WTC11 (cell line): ENCODE measurements at regions not wholly inside any gene's neighbourhood (a gene's known extent, or its start where the extent isn't known, plus 50 kb on each side); places are given as distances from the start of the nearest gene placed in this dataset.

Experiments used
- ATAC-seq: fragments of 200-7000 bp; cut with Tn5 transposase; 2 replicates; pipeline ENCODE4 v1.10.0; 2021; ENCODE audit warnings: mild to moderate bottlenecking, moderate library complexity
- CTCF ChIA-PET: fragments of 300-600 bp; sonication (Branson Sonifier 250); formaldehyde crosslinking; loops from one replicate; lab custom pipeline; 2021; ENCODE audit warnings: antibody characterized with exemption; lab: Charles Lee
- POLR2A ChIA-PET: fragments of 350-600 bp; sonication (Branson Sonifier 250); formaldehyde crosslinking; loops from one replicate; lab custom pipeline; 2021; ENCODE audit warnings: antibody characterized with exemption; lab: Charles Lee
- DNase-seq: peaks from one replicate; pipeline ENCODE4 v3.0.0; 2021; ENCODE audit warnings: low spot score
- H3K27ac Mint-ChIP-seq: 2 replicates; pipeline ENCODE4 v1.8.0; 2021; ENCODE audit warnings: mixed read lengths
- H3K27me3 Mint-ChIP-seq: 2 replicates; pipeline ENCODE4 v1.8.0; 2021; ENCODE audit warnings: low read depth, mild to moderate bottlenecking, moderate library complexity, mixed read lengths
- H3K36me3 Mint-ChIP-seq: 2 replicates; pipeline ENCODE4 v1.8.0; 2021; ENCODE audit warnings: mixed read lengths
- H3K4me1 Mint-ChIP-seq: 2 replicates; pipeline ENCODE4 v1.8.0; 2022; ENCODE audit warnings: mixed read lengths
- H3K4me3 Mint-ChIP-seq: 2 replicates; pipeline ENCODE4 v1.8.0; 2021; ENCODE audit warnings: mild to moderate bottlenecking, moderate library complexity, mixed read lengths
- H3K9me3 Mint-ChIP-seq: 2 replicates; pipeline ENCODE4 v1.8.0; 2021; ENCODE audit warnings: mixed read lengths
- ESRRA ChIP-seq: sonication (generic); formaldehyde crosslinking; IDR thresholded peaks from 2 replicates; pipeline ENCODE4 v1.8.1; 2022; ENCODE audit warnings: mild to moderate bottlenecking, missing genetic modification reagents, borderline replicate concordance
- ETV6 ChIP-seq: sonication (generic); formaldehyde crosslinking; IDR thresholded peaks from 2 replicates; pipeline ENCODE4 v1.8.1; 2022; ENCODE audit warnings: mild to moderate bottlenecking, missing genetic modification reagents
- GTF2I ChIP-seq: fragments of 250-450 bp; sonication (Bioruptor Pico); conservative IDR thresholded peaks from 2 replicates; pipeline ENCODE4 v1.4.0; 2021; ENCODE audit warnings: mild to moderate bottlenecking
- HMGA2 ChIP-seq: fragments of 250-450 bp; sonication (Bioruptor Pico); IDR thresholded peaks from 2 replicates; pipeline ENCODE4 v1.4.0; 2021; ENCODE audit warnings: mild to moderate bottlenecking, moderate library complexity
- JAZF1 ChIP-seq: fragments of 250-450 bp; sonication (Bioruptor Pico); IDR thresholded peaks from 2 replicates; pipeline ENCODE4 v1.9.0; 2021; ENCODE audit warnings: moderate library complexity, mild to moderate bottlenecking, inconsistent platforms
- NFYB ChIP-seq: sonication (generic); formaldehyde crosslinking; conservative IDR thresholded peaks from 2 replicates; pipeline ENCODE4 v1.8.0; 2022; ENCODE audit warnings: low read depth, missing genetic modification reagents
- NR2C2 ChIP-seq: sonication (generic); formaldehyde crosslinking; IDR thresholded peaks from 2 replicates; pipeline ENCODE4 v1.8.0; 2022; ENCODE audit warnings: mild to moderate bottlenecking, missing genetic modification reagents
- TEAD1 ChIP-seq: sonication (generic); formaldehyde crosslinking; IDR thresholded peaks from 2 replicates; pipeline ENCODE4 v1.8.0; 2022; ENCODE audit warnings: mild to moderate bottlenecking, missing genetic modification reagents
- ZBTB21 ChIP-seq: sonication (generic); formaldehyde crosslinking; IDR thresholded peaks from 2 replicates; pipeline ENCODE4 v1.8.1; 2023; ENCODE audit warnings: mild to moderate bottlenecking, missing genetic modification reagents, borderline replicate concordance
- ZNF138 ChIP-seq: sonication (generic); formaldehyde crosslinking; conservative IDR thresholded peaks from 2 replicates; pipeline ENCODE4 v1.8.1; 2022; ENCODE audit warnings: mild to moderate bottlenecking, moderate library complexity, missing genetic modification reagents
- ZNF396 ChIP-seq: fragments of 250-450 bp; sonication (Bioruptor Pico); IDR thresholded peaks from 2 replicates; pipeline ENCODE4 v1.8.0; 2021; ENCODE audit warnings: mild to moderate bottlenecking, moderate library complexity, borderline replicate concordance
- ZNF416 ChIP-seq: fragments of 250-450 bp; sonication (Bioruptor Pico); IDR thresholded peaks from 2 replicates; pipeline ENCODE4 v1.9.0; 2021; ENCODE audit warnings: mild to moderate bottlenecking, inconsistent platforms
- ZNF671 ChIP-seq: fragments of 250-450 bp; sonication (Bioruptor Pico); IDR thresholded peaks from 2 replicates; pipeline ENCODE4 v1.8.0; 2021; ENCODE audit warnings: mild to moderate bottlenecking
- TF ChIP-seq, protein P1 (sequence below): fragments of 250-450 bp; sonication (Bioruptor Pico); IDR thresholded peaks from 2 replicates; pipeline ENCODE4 v1.9.0; 2021; ENCODE audit warnings: mild to moderate bottlenecking
- TF ChIP-seq, protein P2 (sequence below): fragments of 250-450 bp; sonication (Bioruptor Pico); conservative IDR thresholded peaks from 2 replicates; pipeline ENCODE4 v1.9.0; 2021; ENCODE audit warnings: mild to moderate bottlenecking
- TF ChIP-seq, protein P3 (sequence below): sonication (generic); formaldehyde crosslinking; IDR thresholded peaks from 2 replicates; pipeline ENCODE4 v1.8.1; 2023; ENCODE audit warnings: mild to moderate bottlenecking, missing genetic modification reagents, moderate library complexity
- TF ChIP-seq, protein P4 (sequence below): fragments of 250-450 bp; sonication (Bioruptor Pico); IDR thresholded peaks from 2 replicates; pipeline ENCODE4 v1.8.0; 2021; ENCODE audit warnings: mild to moderate bottlenecking
- TF ChIP-seq, protein P5 (sequence below): sonication (generic); formaldehyde crosslinking; IDR thresholded peaks from 2 replicates; pipeline ENCODE4 v1.8.1; 2023; ENCODE audit warnings: mild to moderate bottlenecking, missing genetic modification reagents
- TF ChIP-seq, protein P6 (sequence below): sonication (generic); formaldehyde crosslinking; IDR thresholded peaks from 2 replicates; pipeline ENCODE4 v1.8.0; 2022; ENCODE audit warnings: mild to moderate bottlenecking, missing genetic modification reagents

DNA sequence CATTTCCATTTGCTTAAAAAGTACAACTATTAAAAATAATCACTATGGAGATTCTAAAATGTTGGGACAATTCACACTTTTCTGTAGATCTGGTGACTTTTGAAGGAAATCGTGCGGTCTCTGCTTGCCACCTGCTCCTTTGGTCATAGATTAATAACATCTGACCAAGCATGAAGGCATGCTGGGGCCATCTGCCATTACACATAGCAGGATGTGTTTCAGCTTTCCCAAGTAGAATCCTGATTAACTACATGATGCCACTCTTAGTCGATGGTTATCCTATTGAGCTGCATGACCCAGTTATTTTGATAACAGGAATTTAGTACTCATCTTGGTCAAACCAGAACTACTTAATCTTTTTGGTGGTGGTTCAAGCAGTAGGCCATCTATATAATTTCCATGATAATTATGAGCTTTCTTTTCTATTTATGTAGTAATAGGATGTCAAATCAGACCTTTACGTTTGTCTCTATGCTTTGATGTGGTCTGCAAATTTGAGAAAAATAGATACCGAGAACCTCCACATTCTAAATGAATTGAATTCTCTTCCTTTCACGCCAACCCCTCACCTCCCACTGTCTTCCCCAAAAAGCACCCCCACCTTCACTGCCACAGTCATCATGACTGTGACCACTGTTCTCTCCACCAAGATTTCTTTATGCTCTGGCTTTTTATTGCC is 158.1 kb downstream of the DIPK2A start:
- H3K27me3 Mint-ChIP-seq: no peaks in the 10 kb centered on the region
- no peak for DNase-seq
- no peak overlapping the region for H3K27ac Mint-ChIP-seq

DNA sequence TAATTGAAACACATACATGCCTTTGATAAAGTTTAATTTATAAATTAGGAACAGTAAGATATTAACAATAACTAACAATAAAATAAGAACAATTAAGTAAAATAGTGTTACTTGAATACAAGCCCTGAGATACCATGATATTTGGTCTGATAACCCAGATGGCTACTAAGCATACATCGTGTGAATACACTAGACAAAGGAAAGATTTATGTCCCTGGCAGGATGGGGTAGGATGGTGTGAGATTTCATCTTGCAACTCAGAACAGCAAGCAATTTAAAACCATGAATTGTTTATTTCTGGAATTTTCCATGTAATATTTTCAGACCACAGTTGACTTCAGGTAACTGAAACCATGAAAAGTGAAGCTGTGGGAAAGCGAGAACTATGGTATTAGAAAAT is 169.5 kb downstream of the DIPK2A start:
- ATAC-seq: no peak
- no peak for DNase-seq
- Mint-ChIP-seq H3K27ac (no peak overlapping the region), H3K4me3 (no peak overlapping the region), H3K4me1 (peaks cover 12% of the 10 kb centered on the region), H3K9me3 (peaks cover 35% of the 10 kb centered on the region), H3K27me3 (no peaks in the 10 kb centered on the region; the same call in none of the 2 replicates), H3K36me3 (peaks cover 25% of the 10 kb centered on the region)
- no peak for TF ChIP-seq ZNF671 (CRISPR knock-in tag)
- no peak for TF ChIP-seq ESRRA (CRISPR knock-in tag)
- no peak for TF ChIP-seq JAZF1
- no peak for TF ChIP-seq NR2C2
- TF ChIP-seq GTF2I: no peak
- TF ChIP-seq, protein P1, sequence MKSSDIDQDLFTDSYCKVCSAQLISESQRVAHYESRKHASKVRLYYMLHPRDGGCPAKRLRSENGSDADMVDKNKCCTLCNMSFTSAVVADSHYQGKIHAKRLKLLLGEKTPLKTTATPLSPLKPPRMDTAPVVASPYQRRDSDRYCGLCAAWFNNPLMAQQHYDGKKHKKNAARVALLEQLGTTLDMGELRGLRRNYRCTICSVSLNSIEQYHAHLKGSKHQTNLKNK (CRISPR knock-in tag): no peak
- TF ChIP-seq ZNF396 (CRISPR knock-in tag): no peak
- TF ChIP-seq, protein P2, sequence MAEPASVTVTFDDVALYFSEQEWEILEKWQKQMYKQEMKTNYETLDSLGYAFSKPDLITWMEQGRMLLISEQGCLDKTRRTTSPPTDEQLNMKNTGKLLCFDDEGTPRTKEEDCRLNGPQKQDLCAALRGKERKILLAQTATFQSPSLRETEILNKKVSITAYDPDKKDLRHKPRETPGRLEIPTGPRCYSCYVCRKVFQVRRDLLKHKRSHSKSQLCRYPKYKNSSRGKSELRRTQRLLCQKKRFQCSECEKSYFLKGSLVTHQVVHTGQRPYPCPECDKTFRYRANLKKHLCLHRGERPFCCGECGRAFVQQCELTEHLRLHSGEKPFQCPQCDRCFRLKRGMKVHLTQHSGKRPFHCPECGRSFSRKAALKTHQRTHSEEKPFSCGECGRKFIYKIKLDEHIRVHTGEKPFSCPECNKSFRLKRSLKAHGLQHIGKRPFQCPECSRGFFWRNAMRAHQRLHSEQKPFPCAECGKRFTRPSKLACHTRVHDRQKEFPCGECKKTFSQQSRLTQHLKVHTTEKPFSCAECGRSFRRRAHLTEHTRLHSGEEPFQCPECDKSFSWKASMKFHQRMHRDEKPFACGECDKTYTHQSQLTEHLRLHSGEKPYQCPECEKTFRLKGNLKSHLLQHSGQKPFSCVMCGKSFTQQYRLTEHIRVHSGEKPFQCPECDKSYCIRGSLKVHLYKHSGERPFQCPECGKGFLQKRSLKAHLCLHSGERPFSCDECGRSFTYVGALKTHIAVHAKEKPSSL (CRISPR knock-in tag): no peak
- no peak for TF ChIP-seq TEAD1 (CRISPR knock-in tag)
- TF ChIP-seq ZBTB21 (CRISPR knock-in tag): no peak
- TF ChIP-seq, protein P3, sequence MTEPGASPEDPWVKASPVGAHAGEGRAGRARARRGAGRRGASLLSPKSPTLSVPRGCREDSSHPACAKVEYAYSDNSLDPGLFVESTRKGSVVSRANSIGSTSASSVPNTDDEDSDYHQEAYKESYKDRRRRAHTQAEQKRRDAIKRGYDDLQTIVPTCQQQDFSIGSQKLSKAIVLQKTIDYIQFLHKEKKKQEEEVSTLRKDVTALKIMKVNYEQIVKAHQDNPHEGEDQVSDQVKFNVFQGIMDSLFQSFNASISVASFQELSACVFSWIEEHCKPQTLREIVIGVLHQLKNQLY (CRISPR knock-in tag): no peak
- no peak for TF ChIP-seq ZNF416 (CRISPR knock-in tag)
- no peak for TF ChIP-seq HMGA2
- TF ChIP-seq, protein P4, sequence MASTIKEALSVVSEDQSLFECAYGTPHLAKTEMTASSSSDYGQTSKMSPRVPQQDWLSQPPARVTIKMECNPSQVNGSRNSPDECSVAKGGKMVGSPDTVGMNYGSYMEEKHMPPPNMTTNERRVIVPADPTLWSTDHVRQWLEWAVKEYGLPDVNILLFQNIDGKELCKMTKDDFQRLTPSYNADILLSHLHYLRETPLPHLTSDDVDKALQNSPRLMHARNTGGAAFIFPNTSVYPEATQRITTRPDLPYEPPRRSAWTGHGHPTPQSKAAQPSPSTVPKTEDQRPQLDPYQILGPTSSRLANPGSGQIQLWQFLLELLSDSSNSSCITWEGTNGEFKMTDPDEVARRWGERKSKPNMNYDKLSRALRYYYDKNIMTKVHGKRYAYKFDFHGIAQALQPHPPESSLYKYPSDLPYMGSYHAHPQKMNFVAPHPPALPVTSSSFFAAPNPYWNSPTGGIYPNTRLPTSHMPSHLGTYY (CRISPR knock-in tag): no peak
- ChIA-PET POLR2A (no interaction called here), CTCF (no interaction called here)

More for the DNA sequence above, 158.1 kb downstream of the DIPK2A start:
- ATAC-seq: no peak
- Mint-ChIP-seq H3K4me1 (peaks cover 12% of the 10 kb centered on the region), H3K36me3 (peaks cover 10% of the 10 kb centered on the region), H3K4me3 (no peak overlapping the region), H3K9me3 (peaks cover 20% of the 10 kb centered on the region)
- TF ChIP-seq ZNF416 (CRISPR knock-in tag) (no peak), ETV6 (no peak), NFYB (CRISPR knock-in tag) (no peak), ZNF138 (CRISPR knock-in tag) (no peak), ESRRA (CRISPR knock-in tag) (no peak)
- TF ChIP-seq, protein P5, sequence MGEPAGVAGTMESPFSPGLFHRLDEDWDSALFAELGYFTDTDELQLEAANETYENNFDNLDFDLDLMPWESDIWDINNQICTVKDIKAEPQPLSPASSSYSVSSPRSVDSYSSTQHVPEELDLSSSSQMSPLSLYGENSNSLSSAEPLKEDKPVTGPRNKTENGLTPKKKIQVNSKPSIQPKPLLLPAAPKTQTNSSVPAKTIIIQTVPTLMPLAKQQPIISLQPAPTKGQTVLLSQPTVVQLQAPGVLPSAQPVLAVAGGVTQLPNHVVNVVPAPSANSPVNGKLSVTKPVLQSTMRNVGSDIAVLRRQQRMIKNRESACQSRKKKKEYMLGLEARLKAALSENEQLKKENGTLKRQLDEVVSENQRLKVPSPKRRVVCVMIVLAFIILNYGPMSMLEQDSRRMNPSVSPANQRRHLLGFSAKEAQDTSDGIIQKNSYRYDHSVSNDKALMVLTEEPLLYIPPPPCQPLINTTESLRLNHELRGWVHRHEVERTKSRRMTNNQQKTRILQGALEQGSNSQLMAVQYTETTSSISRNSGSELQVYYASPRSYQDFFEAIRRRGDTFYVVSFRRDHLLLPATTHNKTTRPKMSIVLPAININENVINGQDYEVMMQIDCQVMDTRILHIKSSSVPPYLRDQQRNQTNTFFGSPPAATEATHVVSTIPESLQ (CRISPR knock-in tag): no peak
- TF ChIP-seq, protein P4 (CRISPR knock-in tag): no peak
- TF ChIP-seq, protein P6, sequence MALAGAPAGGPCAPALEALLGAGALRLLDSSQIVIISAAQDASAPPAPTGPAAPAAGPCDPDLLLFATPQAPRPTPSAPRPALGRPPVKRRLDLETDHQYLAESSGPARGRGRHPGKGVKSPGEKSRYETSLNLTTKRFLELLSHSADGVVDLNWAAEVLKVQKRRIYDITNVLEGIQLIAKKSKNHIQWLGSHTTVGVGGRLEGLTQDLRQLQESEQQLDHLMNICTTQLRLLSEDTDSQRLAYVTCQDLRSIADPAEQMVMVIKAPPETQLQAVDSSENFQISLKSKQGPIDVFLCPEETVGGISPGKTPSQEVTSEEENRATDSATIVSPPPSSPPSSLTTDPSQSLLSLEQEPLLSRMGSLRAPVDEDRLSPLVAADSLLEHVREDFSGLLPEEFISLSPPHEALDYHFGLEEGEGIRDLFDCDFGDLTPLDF: no peak
- ChIA-PET CTCF (no interaction called here), POLR2A (no interaction called here)
